CD4-positive, CD25-positive, alpha-beta regulatory T cell (primary cell): ENCODE measurements at regions not wholly inside any gene's neighbourhood (a gene's known extent, or its start where the extent isn't known, plus 50 kb on each side); places are given as distances from the start of the nearest gene placed in this dataset.
"Not testable (repeated sequence)": the region's sequence is repeated elsewhere in the genome, so short reads cannot be mapped to it uniquely, and the experiment has no call there.

Source experiments
- ATAC-seq, 2 donors: fragments of 150-1000 bp; cut with Tn5 transposase; one replicate each; pipeline ENCODE4 v1.10.0; 2021; ENCODE audit warnings: low read depth in 2 of 2, moderate number of reproducible peaks in 2 of 2, moderate library complexity in 1 of 2
- DNase-seq, 3 donors: peaks; one replicate each; pipeline versions ENCODE4 v3.0.0 to v3.0.0-alpha.2; 2012 to 2022; ENCODE audit warnings: mixed read lengths in 1 of 3
- H3K27ac ChIP-seq: one replicate; pipeline ENCODE4 v1.7.0; 2013; ENCODE audit warnings: mild to moderate bottlenecking, low read length; ENCODE audit not compliant: insufficient read depth, poor library complexity, severe bottlenecking
- H3K27me3 ChIP-seq: one replicate; pipeline ENCODE4 v1.7.0; 2013; ENCODE audit warnings: low read length; ENCODE audit not compliant: control insufficient read depth, insufficient read depth
- H3K36me3 ChIP-seq: one replicate; pipeline ENCODE4 v1.7.0; 2013; ENCODE audit warnings: mild to moderate bottlenecking, low read length, moderate library complexity; ENCODE audit not compliant: control insufficient read depth, insufficient read depth
- H3K4me1 ChIP-seq: 2 replicates; pipeline ENCODE4 v1.7.0; 2013; ENCODE audit warnings: mild to moderate bottlenecking, low read length; ENCODE audit not compliant: insufficient read depth, control insufficient read depth, poor library complexity, severe bottlenecking
- H3K4me3 ChIP-seq: one replicate; pipeline ENCODE4 v1.7.0; 2013; ENCODE audit warnings: low read depth, mild to moderate bottlenecking, low read length, moderate library complexity
- H3K9me3 ChIP-seq, 2 experiments: 1 replicate in 1 of 2; 2 replicates in 1 of 2; pipeline ENCODE4 v1.7.0; 2013; ENCODE audit warnings: low read length in 2 of 2, mild to moderate bottlenecking in 1 of 2, moderate library complexity in 1 of 2; ENCODE audit not compliant: control insufficient read depth in 2 of 2
- H3K27ac Mint-ChIP-seq, 3 donors: one replicate each; pipeline ENCODE4 v1.8.0; 2020 to 2022; ENCODE audit warnings: mild to moderate bottlenecking in 3 of 3, mixed read lengths in 3 of 3, moderate library complexity in 2 of 3
- H3K27me3 Mint-ChIP-seq: one replicate; pipeline ENCODE4 v1.8.0; 2022; ENCODE audit warnings: mild to moderate bottlenecking, mixed read lengths
- H3K36me3 Mint-ChIP-seq: one replicate; pipeline ENCODE4 v1.8.0; 2020; ENCODE audit warnings: mixed read lengths
- H3K4me1 Mint-ChIP-seq, 4 donors: one replicate each; pipeline ENCODE4 v1.8.0; 2020 to 2022; ENCODE audit warnings: mixed read lengths in 4 of 4, mild to moderate bottlenecking in 1 of 4
- H3K4me3 Mint-ChIP-seq, 4 donors: one replicate each; pipeline ENCODE4 v1.8.0; 2020 to 2022; ENCODE audit warnings: mild to moderate bottlenecking in 4 of 4, mixed read lengths in 4 of 4, moderate library complexity in 3 of 4
- H3K9me3 Mint-ChIP-seq, 7 donors: one replicate each; pipeline ENCODE4 v1.8.0; 2020 to 2022; ENCODE audit warnings: mixed read lengths in 7 of 7, mild to moderate bottlenecking in 3 of 7, moderate library complexity in 2 of 7

- peaks cover 0 to 5% (median 1%) of the 10 kb centered on the region in 7 donors for H3K9me3 Mint-ChIP-seq
- H3K4me1 Mint-ChIP-seq: no peaks in the 10 kb centered on the region
- no peak overlapping the region for H3K4me3 Mint-ChIP-seq
- no peaks in the 10 kb centered on the region for H3K36me3 Mint-ChIP-seq
- H3K9me3 ChIP-seq: no peaks in the 10 kb centered on the region
- DNase-seq (no peak), ATAC-seq (no peak)
- H3K27ac Mint-ChIP-seq: no peak overlapping the region
- no peaks in the 10 kb centered on the region for H3K4me1 ChIP-seq
- H3K27me3 ChIP-seq: no peaks in the 10 kb centered on the region
- no peak overlapping the region for H3K4me3 ChIP-seq
- no peak overlapping the region for H3K27ac ChIP-seq
- H3K36me3 ChIP-seq: no peaks in the 10 kb centered on the region
- H3K27me3 Mint-ChIP-seq: no peaks in the 10 kb centered on the region
Observed at GRCh38 chr9:108437656-108438055, 418.1 kb downstream of the ACTL7B start.

- no peaks in the 10 kb centered on the region for H3K4me1 Mint-ChIP-seq
- Histone ChIP-seq H3K4me1 (no peaks in the 10 kb centered on the region), H3K4me3 (no peak overlapping the region), H3K27ac (no peak overlapping the region), H3K27me3 (no peaks in the 10 kb centered on the region), H3K36me3 (no peaks in the 10 kb centered on the region), H3K9me3 (no peaks in the 10 kb centered on the region)
- H3K27ac Mint-ChIP-seq: no peak overlapping the region
- no peak overlapping the region for H3K4me3 Mint-ChIP-seq
- ATAC-seq (no peak), DNase-seq (no peak)
- H3K9me3 Mint-ChIP-seq: peaks cover 0 to 5% (median 0%) of the 10 kb centered on the region in 7 donors
- no peaks in the 10 kb centered on the region for H3K27me3 Mint-ChIP-seq
- no peaks in the 10 kb centered on the region for H3K36me3 Mint-ChIP-seq
Observed at GRCh38 chr9:108436448-108436847, 419.3 kb downstream of the ACTL7B start.

GRCh38 chr9:108434502-108434901 is 421.3 kb downstream of the ACTL7B start:
- Histone ChIP-seq H3K9me3 (no peaks in the 10 kb centered on the region), H3K27me3 (no peaks in the 10 kb centered on the region), H3K4me1 (no peaks in the 10 kb centered on the region), H3K4me3 (no peak overlapping the region), H3K36me3 (no peaks in the 10 kb centered on the region), H3K27ac (no peak overlapping the region)
- Mint-ChIP-seq H3K27ac (no peak overlapping the region), H3K27me3 (no peaks in the 10 kb centered on the region), H3K9me3 (peaks cover 0 to 9% (median 5%) of the 10 kb centered on the region in 7 donors), H3K36me3 (no peaks in the 10 kb centered on the region), H3K4me1 (no peaks in the 10 kb centered on the region), H3K4me3 (no peak overlapping the region)
- DNase-seq (no peak), ATAC-seq (no peak)

GRCh38 chr9:108434036-108434435 is 421.8 kb downstream of the ACTL7B start:
- Mint-ChIP-seq H3K36me3 (no peaks in the 10 kb centered on the region), H3K4me3 (no peak overlapping the region), H3K9me3 (peaks cover 0 to 11% (median 5%) of the 10 kb centered on the region in 7 donors), H3K4me1 (no peaks in the 10 kb centered on the region), H3K27ac (no peak overlapping the region), H3K27me3 (no peaks in the 10 kb centered on the region)
- H3K36me3 ChIP-seq: no peaks in the 10 kb centered on the region
- ATAC-seq: no peak
- no peak for DNase-seq
- peaks cover 0 to 3% of the 10 kb centered on the region in 2 experiments for H3K9me3 ChIP-seq
- no peak overlapping the region for H3K4me3 ChIP-seq
- no peaks in the 10 kb centered on the region for H3K4me1 ChIP-seq
- H3K27me3 ChIP-seq: no peaks in the 10 kb centered on the region
- no peak overlapping the region for H3K27ac ChIP-seq

GRCh38 chr9:108430655-108431054 is 425.1 kb downstream of the ACTL7B start:
- Histone ChIP-seq H3K27me3 (no peaks in the 10 kb centered on the region), H3K4me1 (no peaks in the 10 kb centered on the region), H3K4me3 (no peak overlapping the region), H3K36me3 (no peaks in the 10 kb centered on the region), H3K27ac (no peak overlapping the region), H3K9me3 (peaks cover 0 to 4% of the 10 kb centered on the region in 2 experiments)
- H3K36me3 Mint-ChIP-seq: no peaks in the 10 kb centered on the region
- ATAC-seq: no peak
- no peak overlapping the region for H3K4me3 Mint-ChIP-seq
- H3K9me3 Mint-ChIP-seq: peaks cover 1 to 12% (median 5%) of the 10 kb centered on the region in 7 donors
- no peaks in the 10 kb centered on the region for H3K27me3 Mint-ChIP-seq
- DNase-seq: no peak
- H3K27ac Mint-ChIP-seq: no peak overlapping the region
- no peaks in the 10 kb centered on the region for H3K4me1 Mint-ChIP-seq

- Histone ChIP-seq H3K9me3 (peaks cover 0 to 4% of the 10 kb centered on the region in 2 experiments), H3K4me1 (no peaks in the 10 kb centered on the region), H3K27me3 (no peaks in the 10 kb centered on the region), H3K4me3 (no peak overlapping the region), H3K36me3 (no peaks in the 10 kb centered on the region), H3K27ac (no peak overlapping the region)
- Mint-ChIP-seq H3K27me3 (no peaks in the 10 kb centered on the region), H3K4me1 (no peaks in the 10 kb centered on the region), H3K4me3 (no peak overlapping the region), H3K27ac (no peak overlapping the region), H3K9me3 (peaks cover 1 to 16% (median 4%) of the 10 kb centered on the region in 7 donors), H3K36me3 (no peaks in the 10 kb centered on the region)
- ATAC-seq: no peak
- DNase-seq: no peak
Observed at GRCh38 chr9:108427751-108428150, 428.0 kb downstream of the ACTL7B start.

GRCh38 chr9:108426421-108426940 is 429.3 kb downstream of the ACTL7B start:
- H3K27me3 Mint-ChIP-seq, H3K36me3 Mint-ChIP-seq, H3K9me3 ChIP-seq, DNase-seq, H3K36me3 ChIP-seq, H3K4me3 Mint-ChIP-seq, H3K27me3 ChIP-seq, ATAC-seq, H3K4me1 ChIP-seq, H3K27ac Mint-ChIP-seq, H3K4me1 Mint-ChIP-seq, H3K4me3 ChIP-seq, H3K27ac ChIP-seq: not testable (repeated sequence)
- H3K9me3 Mint-ChIP-seq: peaks cover 1 to 16% (median 4%) of the 10 kb centered on the region in 7 donors

- H3K36me3 Mint-ChIP-seq: no peaks in the 10 kb centered on the region
Observed at GRCh38 chr9:108423433-108423832, 432.4 kb downstream of the ACTL7B start.

More at GRCh38 chr9:108423433-108423832, 432.4 kb downstream of the ACTL7B start:
- ATAC-seq (no peak), DNase-seq (no peak)
- Mint-ChIP-seq H3K9me3 (peaks cover 1 to 6% (median 3%) of the 10 kb centered on the region in 7 donors), H3K27me3 (no peaks in the 10 kb centered on the region), H3K4me3 (no peak overlapping the region), H3K27ac (no peak overlapping the region), H3K4me1 (no peaks in the 10 kb centered on the region)
- no peak overlapping the region for H3K27ac ChIP-seq
- H3K27me3 ChIP-seq: no peaks in the 10 kb centered on the region
- no peaks in the 10 kb centered on the region for H3K4me1 ChIP-seq
- H3K36me3 ChIP-seq: no peaks in the 10 kb centered on the region
- no peak overlapping the region for H3K4me3 ChIP-seq
- no peaks in the 10 kb centered on the region for H3K9me3 ChIP-seq
